HEK293T (cell line): ENCODE measurements at regions not wholly inside any gene's neighbourhood (a gene's known extent, or its start where the extent isn't known, plus 50 kb on each side); places are given as distances from the start of the nearest gene placed in this dataset.
A peak's percentile ranks its signal among the peaks of the same experiment; 100 is the strongest.

Experiments used
- CTCF ChIA-PET: fragments of 350-600 bp; formaldehyde crosslinking; extraction: SDS; loops from one replicate; lab custom pipeline; 2021; ENCODE audit warnings: antibody characterized with exemption, inconsistent platforms; lab: Yijun Ruan, JAX
- POLR2A ChIA-PET: fragments of 350-600 bp; formaldehyde crosslinking; extraction: SDS; loops from one replicate; lab custom pipeline; 2020; ENCODE audit warnings: antibody characterized with exemption, inconsistent platforms; lab: Yijun Ruan, JAX
- DNase-seq: peaks from one replicate; pipeline ENCODE4 v3.0.0; 2012; ENCODE audit warnings: mixed read lengths; ENCODE audit errors: extremely low spot score
- ARNT ChIP-seq: fragments of 450-650 bp; IDR thresholded peaks from 2 replicates; pipeline ENCODE4 v1.6.1; 2017; ENCODE audit warnings: mild to moderate bottlenecking
- BHLHE40 ChIP-seq: fragments of 450-650 bp; IDR thresholded peaks from 2 replicates; pipeline ENCODE4 v1.6.1; 2016; ENCODE audit warnings: mild to moderate bottlenecking, moderate library complexity, borderline replicate concordance
- CTBP1 ChIP-seq: fragments of 450-650 bp; IDR thresholded peaks from 2 replicates; pipeline ENCODE4 v1.6.1; 2016; ENCODE audit warnings: borderline replicate concordance
- ELF4 ChIP-seq: fragments of 450-650 bp; IDR thresholded peaks from 2 replicates; pipeline ENCODE4 v1.6.1; 2017; ENCODE audit warnings: antibody characterized with exemption
- FOXA1 ChIP-seq: fragments of 450-650 bp; IDR thresholded peaks from 2 replicates; pipeline ENCODE4 v1.6.1; 2016; ENCODE audit warnings: mild to moderate bottlenecking
- FOXK2 ChIP-seq: fragments of 450-650 bp; IDR thresholded peaks from 2 replicates; pipeline ENCODE4 v1.6.1; 2016; ENCODE audit warnings: mild to moderate bottlenecking
- FOXM1 ChIP-seq: fragments of 450-650 bp; IDR thresholded peaks from 2 replicates; pipeline ENCODE4 v1.6.1; 2017; ENCODE audit warnings: mild to moderate bottlenecking, borderline replicate concordance
- HDGF ChIP-seq: fragments of 450-650 bp; IDR thresholded peaks from 2 replicates; pipeline ENCODE4 v1.6.1; 2017; ENCODE audit warnings: antibody characterized with exemption, borderline replicate concordance
- L3MBTL2 ChIP-seq: fragments of 450-650 bp; conservative IDR thresholded peaks from 2 replicates; pipeline ENCODE4 v1.6.1; 2016; ENCODE audit warnings: mild to moderate bottlenecking
- LEF1 ChIP-seq: fragments of 450-650 bp; IDR thresholded peaks from 2 replicates; pipeline ENCODE4 v1.6.1; 2017; ENCODE audit warnings: mild to moderate bottlenecking, borderline replicate concordance
- NFRKB ChIP-seq: fragments of 450-650 bp; IDR thresholded peaks from 2 replicates; pipeline ENCODE4 v1.6.1; 2016; ENCODE audit warnings: mild to moderate bottlenecking, moderate library complexity
- SP1 ChIP-seq: fragments of 450-650 bp; IDR thresholded peaks from 2 replicates; pipeline ENCODE4 v1.6.1; 2017
- SUZ12 ChIP-seq: fragments of 450-650 bp; IDR thresholded peaks from 2 replicates; pipeline ENCODE4 v1.6.1; 2016; ENCODE audit warnings: mild to moderate bottlenecking
- TARDBP ChIP-seq: fragments of 450-650 bp; IDR thresholded peaks from 2 replicates; pipeline ENCODE4 v1.6.1; 2016
- ZNF384 ChIP-seq: fragments of 450-650 bp; IDR thresholded peaks from 2 replicates; pipeline ENCODE4 v1.6.1; 2016
- TF ChIP-seq, protein P1 (sequence below): fragments of 450-650 bp; IDR thresholded peaks from 2 replicates; pipeline ENCODE4 v1.6.1; 2016

- TF ChIP-seq SUZ12 (no peak), TARDBP (no peak), FOXA1 (no peak), SP1 (no peak), ZNF384 (no peak), BHLHE40 (no peak), ELF4 (no peak), HDGF (no peak), CTBP1 (no peak), FOXM1 (no peak), ARNT (no peak), LEF1 (no peak), FOXK2 (no peak), NFRKB (no peak), L3MBTL2 (no peak)
- TF ChIP-seq, protein P1, sequence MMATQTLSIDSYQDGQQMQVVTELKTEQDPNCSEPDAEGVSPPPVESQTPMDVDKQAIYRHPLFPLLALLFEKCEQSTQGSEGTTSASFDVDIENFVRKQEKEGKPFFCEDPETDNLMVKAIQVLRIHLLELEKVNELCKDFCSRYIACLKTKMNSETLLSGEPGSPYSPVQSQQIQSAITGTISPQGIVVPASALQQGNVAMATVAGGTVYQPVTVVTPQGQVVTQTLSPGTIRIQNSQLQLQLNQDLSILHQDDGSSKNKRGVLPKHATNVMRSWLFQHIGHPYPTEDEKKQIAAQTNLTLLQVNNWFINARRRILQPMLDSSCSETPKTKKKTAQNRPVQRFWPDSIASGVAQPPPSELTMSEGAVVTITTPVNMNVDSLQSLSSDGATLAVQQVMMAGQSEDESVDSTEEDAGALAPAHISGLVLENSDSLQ, result no peak
- ChIA-PET POLR2A (no interaction called here), CTCF (interaction anchor here (1.0 kb wide), 1 partner anchor 10 kb away, joined by 4 read pairs; no protein-coding TSS in a partner anchor)
- no peak for DNase-seq
Measured at GRCh38 chr5:124796495-124796894, 50.1 kb upstream of the ZNF608 start.

GRCh38 chr5:124797665-124798087, 51.2 kb upstream of the ZNF608 start:
- no peak for DNase-seq
- TF ChIP-seq ZNF384 (no peak), NFRKB (no peak), SUZ12 (no peak), TARDBP (no peak), HDGF (no peak), L3MBTL2 (no peak), CTBP1 (no peak), FOXK2 (no peak), ELF4 (no peak), SP1 (no peak), ARNT (no peak), BHLHE40 (no peak), FOXM1 (no peak), LEF1 (no peak)
- TF ChIP-seq, protein P1, result no peak
- ChIA-PET CTCF (no interaction called here), POLR2A (interaction anchor here (1.4 kb wide), 1 partner anchor 49 kb away, joined by 5 read pairs; no protein-coding TSS in a partner anchor)

DNA sequence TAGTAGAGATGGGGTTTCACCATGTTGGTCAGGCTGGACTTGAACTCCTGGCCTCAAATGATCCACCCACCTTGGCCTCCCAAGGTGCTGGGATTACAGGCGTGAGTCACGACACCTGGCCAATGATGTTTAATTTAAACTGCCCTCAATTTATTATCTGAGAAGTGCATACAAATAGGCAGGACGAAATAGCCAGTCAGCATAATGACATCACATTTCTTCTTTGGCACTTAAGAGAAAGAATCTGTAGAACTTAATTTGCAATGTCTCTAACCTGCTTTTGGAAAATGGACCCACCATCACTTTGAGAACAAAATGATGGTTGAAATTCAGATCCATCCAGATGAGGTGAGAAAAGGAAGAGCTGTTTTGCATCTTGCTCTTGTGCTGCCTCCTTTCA, 52.5 kb upstream of the ZNF608 start:
- POLR2A ChIA-PET, result no interaction called here
- CTCF ChIA-PET, result interaction anchor here (0.9 kb wide), 1 partner anchor 57 kb away, joined by 4 read pairs; no protein-coding TSS in a partner anchor
- no peak for DNase-seq
- TF ChIP-seq L3MBTL2 (no peak), FOXM1 (no peak), CTBP1 (no peak), HDGF (no peak), FOXK2 (no peak), TARDBP (no peak), NFRKB (no peak), ZNF384 (no peak), SUZ12 (no peak), SP1 (no peak), ELF4 (no peak), LEF1 (no peak), FOXA1 (no peak), BHLHE40 (no peak), ARNT (no peak)
- TF ChIP-seq, protein P1, result no peak

DNA sequence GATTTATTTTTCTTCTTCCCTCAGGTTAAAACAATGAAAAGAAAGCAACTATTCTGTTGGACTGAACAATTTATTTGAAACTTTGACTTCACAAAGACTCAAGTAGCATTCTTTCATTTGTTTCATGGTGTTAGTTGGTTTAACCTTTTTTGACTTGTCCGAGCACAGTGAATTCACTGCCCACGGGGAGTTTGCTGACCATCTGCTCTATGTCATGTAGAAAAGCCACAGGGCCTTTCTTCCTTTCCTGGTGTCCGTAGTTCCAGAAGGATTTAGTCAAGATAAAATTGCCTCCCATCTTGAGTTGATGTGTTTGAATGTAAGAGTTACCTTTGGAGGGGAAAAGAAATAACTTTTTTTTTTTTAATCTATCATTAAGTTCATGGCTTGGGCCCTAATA, 55.1 kb upstream of the ZNF608 start:
- DNase-seq, result no peak
- ChIA-PET CTCF (interaction anchor here (0.6 kb wide), 1 partner anchor 28 kb away, joined by 3 read pairs; no protein-coding TSS in a partner anchor), POLR2A (interaction anchor here (1.0 kb wide), 1 partner anchor 53 kb away, joined by 6 read pairs; no protein-coding TSS in a partner anchor)
- TF ChIP-seq NFRKB (no peak), ARNT (no peak), BHLHE40 (no peak)
- TF ChIP-seq, protein P1, result peak; percentile 20; the same call in 1 of the 2 replicates

- TF ChIP-seq CTBP1 (no peak), FOXA1 (no peak), ELF4 (no peak), TARDBP (no peak), FOXM1 (no peak), ZNF384 (no peak)
- DNase-seq, result no peak
- CTCF ChIA-PET, result no interaction called here
- POLR2A ChIA-PET, result interaction anchor here (1.5 kb wide), 1 partner anchor 55 kb away, joined by 3 read pairs; no protein-coding TSS in a partner anchor
Measured at GRCh38 chr5:124803617-124804323, 57.3 kb upstream of the ZNF608 start.

- DNase-seq, result no peak
- POLR2A ChIA-PET, result interaction anchor here (1.2 to 2.0 kb wide), 5 partner anchors 10 to 67 kb away, joined by 3 to 19 read pairs (median 3); partner anchors contain the start of gene ZNF608
- CTCF ChIA-PET, result interaction anchor here (0.7 to 0.9 kb wide), 4 partner anchors 10 to 591 kb away, joined by 3 to 4 read pairs (median 4); no protein-coding TSS in a partner anchor
- TF ChIP-seq TARDBP, result no peak
- TF ChIP-seq ELF4, result no peak
- no peak for TF ChIP-seq FOXM1
- no peak for TF ChIP-seq LEF1
- TF ChIP-seq ZNF384, result no peak
- TF ChIP-seq FOXA1, result no peak
- TF ChIP-seq SUZ12, result no peak
- TF ChIP-seq BHLHE40, result no peak
- TF ChIP-seq ARNT, result no peak
- TF ChIP-seq SP1, result no peak
- TF ChIP-seq, protein P1, result no peak
Measured at GRCh38 chr5:124806026-124806372, 59.6 kb upstream of the ZNF608 start.
